ENCODE measurements at regions not wholly inside any gene's neighbourhood (a gene's known extent, or its start where the extent isn't known, plus 50 kb on each side); places are given as distances from the start of the nearest gene placed in this dataset.
"Not testable (repeated sequence)": the region's sequence is repeated elsewhere in the genome, so short reads cannot be mapped to it uniquely, and the experiment has no call there.

GRCh38 chr18:22752014-22752413 is 181.1 kb upstream of the RBBP8 start:
- H3K27ac ChIP-seq (replicated peaks) = no peak overlapping the region
- TF ChIP-seq CTCF (IDR thresholded peaks at IDR 0.05; ENCODE audit: insufficient read depth, low read length) (no peak), GABPA (IDR thresholded peaks at IDR 0.05; ENCODE audit: low read depth) (no peak), REST (IDR thresholded peaks at IDR 0.05; ENCODE audit: insufficient replicate concordance, low read depth) (no peak), SPI1 (IDR thresholded peaks at IDR 0.05; ENCODE audit: borderline replicate concordance, low read depth) (no peak), POLR2AphosphoS5 (IDR thresholded peaks at IDR 0.05; ENCODE audit: low read depth) (no peak)
- DNase-seq (ENCODE audit: low read depth in 1 of 2, low spot score in 1 of 2) = no peak
- H3K27me3 ChIP-seq (ENCODE audit: insufficient read depth, poor library complexity, severe bottlenecking) = peaks cover 17% of the 10 kb centered on the region
- H3K4me3 ChIP-seq (replicated peaks; ENCODE audit: insufficient read depth, low read length) = no peak overlapping the region

GRCh38 chr18:22753130-22753831 is 179.8 kb upstream of the RBBP8 start:
- no peak for DNase-seq (ENCODE audit: low read depth in 1 of 2, low spot score in 1 of 2)
- H3K27ac ChIP-seq (replicated peaks) = no peak overlapping the region
- no peak overlapping the region for H3K4me3 ChIP-seq (replicated peaks; ENCODE audit: insufficient read depth, low read length)
- no peak for TF ChIP-seq SPI1 (IDR thresholded peaks at IDR 0.05; ENCODE audit: borderline replicate concordance, low read depth)
- H3K27me3 ChIP-seq (ENCODE audit: insufficient read depth, poor library complexity, severe bottlenecking) = peaks cover 18% of the 10 kb centered on the region

GRCh38 chr18:22764005-22764404 is 169.1 kb upstream of the RBBP8 start:
- not testable (repeated sequence) for DNase-seq (ENCODE audit: low read depth in 1 of 2, low spot score in 1 of 2); H3K27ac ChIP-seq (replicated peaks); H3K4me3 ChIP-seq (replicated peaks; ENCODE audit: insufficient read depth, low read length); H3K27me3 ChIP-seq (ENCODE audit: insufficient read depth, poor library complexity, severe bottlenecking)

- Histone ChIP-seq H3K4me3 (replicated peaks; ENCODE audit: insufficient read depth, low read length) (no peak overlapping the region), H3K27me3 (ENCODE audit: insufficient read depth, poor library complexity, severe bottlenecking) (peaks cover 2% of the 10 kb centered on the region), H3K27ac (replicated peaks) (no peak overlapping the region)
- TF ChIP-seq CTCF (IDR thresholded peaks at IDR 0.05; ENCODE audit: insufficient read depth, low read length) (no peak), GABPA (IDR thresholded peaks at IDR 0.05; ENCODE audit: low read depth) (no peak), REST (IDR thresholded peaks at IDR 0.05; ENCODE audit: insufficient replicate concordance, low read depth) (no peak), SPI1 (IDR thresholded peaks at IDR 0.05; ENCODE audit: borderline replicate concordance, low read depth) (no peak), POLR2AphosphoS5 (IDR thresholded peaks at IDR 0.05; ENCODE audit: low read depth) (no peak)
- DNase-seq (ENCODE audit: low read depth in 1 of 2, low spot score in 1 of 2) = no peak
Measured at GRCh38 chr18:22765896-22766295, 167.2 kb upstream of the RBBP8 start.

GRCh38 chr18:22767653-22768052 is 165.5 kb upstream of the RBBP8 start:
- TF ChIP-seq SPI1 (IDR thresholded peaks at IDR 0.05; ENCODE audit: borderline replicate concordance, low read depth) = no peak; the same call in 1 of the 2 replicates
- TF ChIP-seq GABPA (IDR thresholded peaks at IDR 0.05; ENCODE audit: low read depth) = no peak
- TF ChIP-seq REST (IDR thresholded peaks at IDR 0.05; ENCODE audit: insufficient replicate concordance, low read depth) = no peak
- no peak for TF ChIP-seq POLR2AphosphoS5 (IDR thresholded peaks at IDR 0.05; ENCODE audit: low read depth)
- TF ChIP-seq CTCF (IDR thresholded peaks at IDR 0.05; ENCODE audit: insufficient read depth, low read length) = no peak
- Histone ChIP-seq H3K27me3 (ENCODE audit: insufficient read depth, poor library complexity, severe bottlenecking) (peaks cover 2% of the 10 kb centered on the region), H3K27ac (replicated peaks) (no peak overlapping the region), H3K4me3 (replicated peaks; ENCODE audit: insufficient read depth, low read length) (no peak overlapping the region)
- no peak for DNase-seq (ENCODE audit: low read depth in 1 of 2, low spot score in 1 of 2)

Data from HL-60 (cell line).